ENCODE measurements at regions not wholly inside any gene's neighbourhood (a gene's known extent, or its start where the extent isn't known, plus 50 kb on each side); places are given as distances from the start of the nearest gene placed in this dataset.

DNA sequence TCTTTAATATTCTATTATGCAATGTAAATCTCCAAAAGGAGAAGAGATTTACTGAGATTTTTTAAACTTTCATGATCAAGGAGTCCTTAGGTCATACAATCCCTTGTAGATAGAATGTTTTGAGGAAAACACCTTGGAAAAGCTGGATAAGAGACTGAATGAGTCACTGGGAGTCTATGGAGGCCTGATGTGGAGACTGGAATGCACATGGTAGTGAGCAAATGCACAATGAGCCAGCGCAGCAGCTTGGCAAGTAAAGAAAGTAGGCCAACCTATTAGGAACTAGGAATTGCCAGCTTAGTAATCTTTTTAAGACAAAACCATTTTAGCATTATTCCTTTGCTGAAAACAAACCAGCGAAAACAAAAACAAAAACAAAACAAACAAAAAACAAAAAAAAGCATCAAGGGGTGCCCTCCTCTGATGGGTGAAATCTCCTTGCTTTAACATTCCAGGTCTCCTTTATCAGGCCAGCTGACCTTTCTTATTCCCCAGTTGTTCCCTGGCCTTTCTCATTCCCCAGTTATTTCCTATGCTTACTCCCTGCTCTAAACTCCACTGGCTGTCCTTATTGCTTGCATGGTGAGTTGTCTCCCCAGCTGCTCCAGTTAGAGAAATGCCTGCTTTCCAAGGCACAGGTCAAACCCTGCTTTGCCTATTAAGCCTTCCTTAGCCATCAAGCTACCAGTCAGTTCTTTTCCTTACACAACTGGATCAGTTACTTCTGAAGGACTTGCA, 135.8 kb downstream of the PLCE1 start:
- TF ChIP-seq, protein P1, sequence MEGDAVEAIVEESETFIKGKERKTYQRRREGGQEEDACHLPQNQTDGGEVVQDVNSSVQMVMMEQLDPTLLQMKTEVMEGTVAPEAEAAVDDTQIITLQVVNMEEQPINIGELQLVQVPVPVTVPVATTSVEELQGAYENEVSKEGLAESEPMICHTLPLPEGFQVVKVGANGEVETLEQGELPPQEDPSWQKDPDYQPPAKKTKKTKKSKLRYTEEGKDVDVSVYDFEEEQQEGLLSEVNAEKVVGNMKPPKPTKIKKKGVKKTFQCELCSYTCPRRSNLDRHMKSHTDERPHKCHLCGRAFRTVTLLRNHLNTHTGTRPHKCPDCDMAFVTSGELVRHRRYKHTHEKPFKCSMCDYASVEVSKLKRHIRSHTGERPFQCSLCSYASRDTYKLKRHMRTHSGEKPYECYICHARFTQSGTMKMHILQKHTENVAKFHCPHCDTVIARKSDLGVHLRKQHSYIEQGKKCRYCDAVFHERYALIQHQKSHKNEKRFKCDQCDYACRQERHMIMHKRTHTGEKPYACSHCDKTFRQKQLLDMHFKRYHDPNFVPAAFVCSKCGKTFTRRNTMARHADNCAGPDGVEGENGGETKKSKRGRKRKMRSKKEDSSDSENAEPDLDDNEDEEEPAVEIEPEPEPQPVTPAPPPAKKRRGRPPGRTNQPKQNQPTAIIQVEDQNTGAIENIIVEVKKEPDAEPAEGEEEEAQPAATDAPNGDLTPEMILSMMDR (conservative IDR thresholded peaks at IDR 0.05; ENCODE audit: low read depth, low read length) = no peak
- TF ChIP-seq EZH2 (IDR thresholded peaks at IDR 0.05; ENCODE audit: borderline replicate concordance, low read depth, low read length, poor library complexity, severe bottlenecking) = no peak
